ENCODE measurements at regions not wholly inside any gene's neighbourhood (a gene's known extent, or its start where the extent isn't known, plus 50 kb on each side); places are given as distances from the start of the nearest gene placed in this dataset.
A peak's percentile ranks its signal among the peaks of the same experiment; 100 is the strongest.

- Histone ChIP-seq H3K4me3 (ENCODE audit: low read depth in 1 of 5, low read length in 5 of 5) (no peak overlapping the region), H3K27ac (ENCODE audit: low read depth, low read length) (no peak overlapping the region)
Observed at GRCh38 chr11:62033191-62034035, 66.0 kb upstream of the FTH1 start.

GRCh38 chr11:62030071-62030684 lies 62.7 kb upstream of the FTH1 start:
- no peaks in the 10 kb centered on the region for H3K27me3 ChIP-seq (ENCODE audit: control insufficient read depth in 5 of 5, insufficient read depth in 4 of 5, low read length in 5 of 5)
- no peak overlapping the region for H3K9ac ChIP-seq (ENCODE audit: low read length in 5 of 5)
- H3K4me3 ChIP-seq (ENCODE audit: low read depth in 1 of 5, low read length in 5 of 5) = no peak overlapping the region
- H3K4me1 ChIP-seq (ENCODE audit: control insufficient read depth in 5 of 5, insufficient read depth in 5 of 5, low read length in 5 of 5) = peaks cover 2 to 9% (median 8%) of the 10 kb centered on the region in 5 donors
- H3K27ac ChIP-seq (ENCODE audit: low read depth, low read length) = no peak overlapping the region
- no peaks in the 10 kb centered on the region for H3K36me3 ChIP-seq (ENCODE audit: control insufficient read depth in 5 of 5, insufficient read depth in 5 of 5, low read length in 5 of 5)
- H3K9me3 ChIP-seq (ENCODE audit: control insufficient read depth in 5 of 5, low read length in 5 of 5) = peaks cover 0 to 7% (median 6%) of the 10 kb centered on the region in 5 donors

More at GRCh38 chr11:62033191-62034035, 66.0 kb upstream of the FTH1 start:
- no peaks in the 10 kb centered on the region for H3K36me3 ChIP-seq (ENCODE audit: control insufficient read depth in 5 of 5, insufficient read depth in 5 of 5, low read length in 5 of 5)
- no peaks in the 10 kb centered on the region for H3K4me1 ChIP-seq (ENCODE audit: control insufficient read depth in 5 of 5, insufficient read depth in 5 of 5, low read length in 5 of 5)
- no peaks in the 10 kb centered on the region for H3K27me3 ChIP-seq (ENCODE audit: control insufficient read depth in 5 of 5, insufficient read depth in 4 of 5, low read length in 5 of 5)
- H3K9ac ChIP-seq (ENCODE audit: low read length in 5 of 5) = no peak overlapping the region
- peaks cover 0 to 8% (median 5%) of the 10 kb centered on the region in 5 donors for H3K9me3 ChIP-seq (ENCODE audit: control insufficient read depth in 5 of 5, low read length in 5 of 5)

GRCh38 chr11:62026739-62027370 lies 59.4 kb upstream of the FTH1 start:
- peaks cover 0 to 6% (median 1%) of the 10 kb centered on the region in 5 donors for H3K9me3 ChIP-seq (ENCODE audit: control insufficient read depth in 5 of 5, low read length in 5 of 5)
- no peak overlapping the region for H3K27ac ChIP-seq (ENCODE audit: low read depth, low read length)
- H3K36me3 ChIP-seq (ENCODE audit: control insufficient read depth in 5 of 5, insufficient read depth in 5 of 5, low read length in 5 of 5) = no peaks in the 10 kb centered on the region
- peaks cover 6 to 15% (median 13%) of the 10 kb centered on the region in 5 donors for H3K4me1 ChIP-seq (ENCODE audit: control insufficient read depth in 5 of 5, insufficient read depth in 5 of 5, low read length in 5 of 5)
- no peak overlapping the region for H3K4me3 ChIP-seq (ENCODE audit: low read depth in 1 of 5, low read length in 5 of 5)
- no peak overlapping the region for H3K9ac ChIP-seq (ENCODE audit: low read length in 5 of 5)
- no peaks in the 10 kb centered on the region for H3K27me3 ChIP-seq (ENCODE audit: control insufficient read depth in 5 of 5, insufficient read depth in 4 of 5, low read length in 5 of 5)

GRCh38 chr11:62025487-62026105 lies 58.2 kb upstream of the FTH1 start:
- Histone ChIP-seq H3K27me3 (ENCODE audit: control insufficient read depth in 5 of 5, insufficient read depth in 4 of 5, low read length in 5 of 5) (no peaks in the 10 kb centered on the region), H3K4me1 (ENCODE audit: control insufficient read depth in 5 of 5, insufficient read depth in 5 of 5, low read length in 5 of 5) (peaks cover 6 to 15% (median 13%) of the 10 kb centered on the region in 5 donors), H3K36me3 (ENCODE audit: control insufficient read depth in 5 of 5, insufficient read depth in 5 of 5, low read length in 5 of 5) (no peaks in the 10 kb centered on the region), H3K4me3 (ENCODE audit: low read depth in 1 of 5, low read length in 5 of 5) (peak overlapping the region; percentile 5 to 66 (median 44)), H3K9ac (ENCODE audit: low read length in 5 of 5) (peak overlapping the region in 3 of 5 donors; percentile 15 to 53 (median 25)), H3K9me3 (ENCODE audit: control insufficient read depth in 5 of 5, low read length in 5 of 5) (peaks cover 0 to 15% (median 10%) of the 10 kb centered on the region in 5 donors), H3K27ac (ENCODE audit: low read depth, low read length) (peak overlapping the region; percentile 73)

GRCh38 chr11:62024936-62025486 lies 57.6 kb upstream of the FTH1 start:
- peaks cover 0 to 15% (median 10%) of the 10 kb centered on the region in 5 donors for H3K9me3 ChIP-seq (ENCODE audit: control insufficient read depth in 5 of 5, low read length in 5 of 5)
- H3K27me3 ChIP-seq (ENCODE audit: control insufficient read depth in 5 of 5, insufficient read depth in 4 of 5, low read length in 5 of 5) = no peaks in the 10 kb centered on the region
- peak overlapping the region in 3 of 5 donors; percentile 5 to 44 (median 25) for H3K4me3 ChIP-seq (ENCODE audit: low read depth in 1 of 5, low read length in 5 of 5)
- H3K4me1 ChIP-seq (ENCODE audit: control insufficient read depth in 5 of 5, insufficient read depth in 5 of 5, low read length in 5 of 5) = peaks cover 6 to 15% (median 13%) of the 10 kb centered on the region in 5 donors
- H3K9ac ChIP-seq (ENCODE audit: low read length in 5 of 5) = peak overlapping the region in 3 of 5 donors; percentile 15 to 44 (median 25)
- peak overlapping the region; percentile 73 for H3K27ac ChIP-seq (ENCODE audit: low read depth, low read length)
- H3K36me3 ChIP-seq (ENCODE audit: control insufficient read depth in 5 of 5, insufficient read depth in 5 of 5, low read length in 5 of 5) = no peaks in the 10 kb centered on the region

GRCh38 chr11:62022211-62022610 lies 54.8 kb upstream of the FTH1 start:
- H3K36me3 ChIP-seq (ENCODE audit: control insufficient read depth in 5 of 5, insufficient read depth in 5 of 5, low read length in 5 of 5) = no peaks in the 10 kb centered on the region
- H3K27ac ChIP-seq (ENCODE audit: low read depth, low read length) = no peak overlapping the region
- no peaks in the 10 kb centered on the region for H3K27me3 ChIP-seq (ENCODE audit: control insufficient read depth in 5 of 5, insufficient read depth in 4 of 5, low read length in 5 of 5)
- H3K9ac ChIP-seq (ENCODE audit: low read length in 5 of 5) = no peak overlapping the region
- H3K4me3 ChIP-seq (ENCODE audit: low read depth in 1 of 5, low read length in 5 of 5) = no peak overlapping the region
- peaks cover 6 to 21% (median 13%) of the 10 kb centered on the region in 5 donors for H3K4me1 ChIP-seq (ENCODE audit: control insufficient read depth in 5 of 5, insufficient read depth in 5 of 5, low read length in 5 of 5)
- peaks cover 0 to 15% (median 10%) of the 10 kb centered on the region in 5 donors for H3K9me3 ChIP-seq (ENCODE audit: control insufficient read depth in 5 of 5, low read length in 5 of 5)

GRCh38 chr11:62020661-62021060 lies 53.2 kb upstream of the FTH1 start:
- H3K27ac ChIP-seq (ENCODE audit: low read depth, low read length) = no peak overlapping the region
- H3K9ac ChIP-seq (ENCODE audit: low read length in 5 of 5) = no peak overlapping the region
- H3K4me1 ChIP-seq (ENCODE audit: control insufficient read depth in 5 of 5, insufficient read depth in 5 of 5, low read length in 5 of 5) = peaks cover 4 to 17% (median 9%) of the 10 kb centered on the region in 5 donors
- H3K36me3 ChIP-seq (ENCODE audit: control insufficient read depth in 5 of 5, insufficient read depth in 5 of 5, low read length in 5 of 5) = no peaks in the 10 kb centered on the region
- peaks cover 0 to 11% (median 9%) of the 10 kb centered on the region in 5 donors for H3K9me3 ChIP-seq (ENCODE audit: control insufficient read depth in 5 of 5, low read length in 5 of 5)
- H3K27me3 ChIP-seq (ENCODE audit: control insufficient read depth in 5 of 5, insufficient read depth in 4 of 5, low read length in 5 of 5) = no peaks in the 10 kb centered on the region
- no peak overlapping the region for H3K4me3 ChIP-seq (ENCODE audit: low read depth in 1 of 5, low read length in 5 of 5)

GRCh38 chr11:62018981-62019664 lies 51.7 kb upstream of the FTH1 start:
- H3K9me3 ChIP-seq (ENCODE audit: control insufficient read depth in 5 of 5, low read length in 5 of 5) = peaks cover 0 to 11% (median 9%) of the 10 kb centered on the region in 5 donors
- H3K9ac ChIP-seq (ENCODE audit: low read length in 5 of 5) = no peak overlapping the region
- H3K4me3 ChIP-seq (ENCODE audit: low read depth in 1 of 5, low read length in 5 of 5) = no peak overlapping the region
- no peaks in the 10 kb centered on the region for H3K27me3 ChIP-seq (ENCODE audit: control insufficient read depth in 5 of 5, insufficient read depth in 4 of 5, low read length in 5 of 5)
- peaks cover 0 to 6% (median 0%) of the 10 kb centered on the region in 5 donors for H3K4me1 ChIP-seq (ENCODE audit: control insufficient read depth in 5 of 5, insufficient read depth in 5 of 5, low read length in 5 of 5)
- H3K36me3 ChIP-seq (ENCODE audit: control insufficient read depth in 5 of 5, insufficient read depth in 5 of 5, low read length in 5 of 5) = no peaks in the 10 kb centered on the region
- no peak overlapping the region for H3K27ac ChIP-seq (ENCODE audit: low read depth, low read length)
